ENCODE measurements at regions not wholly inside any gene's neighbourhood (a gene's known extent, or its start where the extent isn't known, plus 50 kb on each side); places are given as distances from the start of the nearest gene placed in this dataset.

DNA sequence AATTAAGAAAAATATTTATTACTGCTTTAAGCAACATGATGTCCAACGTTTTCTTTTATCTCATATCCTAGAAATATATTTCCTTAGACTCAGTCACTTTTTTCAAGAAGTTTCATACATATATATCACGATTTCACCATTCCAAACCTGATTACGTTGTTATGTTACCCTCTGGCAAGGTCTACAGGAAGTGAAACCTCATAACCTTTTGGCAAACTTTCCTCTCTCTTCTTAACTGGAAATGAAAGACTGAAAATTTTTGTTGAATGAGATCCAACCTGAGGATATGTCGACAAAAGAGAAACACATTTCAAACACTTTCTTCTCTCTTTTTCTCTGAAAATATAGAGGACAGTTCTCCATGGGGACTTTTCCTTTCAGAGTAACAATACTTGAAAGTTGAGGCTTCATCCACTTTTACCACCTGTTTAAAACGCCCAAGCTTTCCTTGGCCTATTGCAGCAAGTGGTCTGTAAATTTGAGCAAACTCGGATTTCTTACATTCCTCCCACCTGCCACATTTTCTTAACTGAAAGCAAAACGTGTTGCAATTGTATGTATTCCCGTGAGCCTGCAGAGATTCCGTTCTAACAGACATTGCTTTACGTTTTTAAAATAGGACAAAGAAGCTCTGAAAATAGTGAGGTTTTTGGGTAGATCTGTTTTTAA is 298.1 kb downstream of the CETN3 start:
- Histone ChIP-seq H3K4me3 (ENCODE audit: insufficient read depth, low read length, poor library complexity, severe bottlenecking) (no peak overlapping the region), H3K27ac (ENCODE audit: low read depth, low read length) (no peak overlapping the region), H3K79me2 (ENCODE audit: insufficient read depth, low read length) (no peaks in the 10 kb centered on the region), H4K20me1 (ENCODE audit: low read depth, low read length) (no peaks in the 10 kb centered on the region), H3K4me2 (ENCODE audit: low read depth, low read length, poor library complexity, severe bottlenecking) (no peak overlapping the region), H3F3A (ENCODE audit: insufficient read depth) (no peaks in the 10 kb centered on the region), H2AFZ (ENCODE audit: low read depth, low read length, severe bottlenecking) (no peak overlapping the region), H3K9me3 (ENCODE audit: insufficient read depth, low read length) (no peaks in the 10 kb centered on the region), H3K9me2 (replicated peaks; ENCODE audit: insufficient read depth, low read length) (0 out of 2 replicates have a peak, but pooled peaks cover 4% of the 10 kb centered on the region), H3K9ac (ENCODE audit: low read length) (no peak overlapping the region), H3K36me3 (ENCODE audit: low read length) (no peaks in the 10 kb centered on the region), H3K27me3 (ENCODE audit: low read length) (no peaks in the 10 kb centered on the region)
- TF ChIP-seq EZH2phosphoT487 (conservative IDR thresholded peaks at IDR 0.05; ENCODE audit: low read length), result no peak
- TF ChIP-seq, protein P1, sequence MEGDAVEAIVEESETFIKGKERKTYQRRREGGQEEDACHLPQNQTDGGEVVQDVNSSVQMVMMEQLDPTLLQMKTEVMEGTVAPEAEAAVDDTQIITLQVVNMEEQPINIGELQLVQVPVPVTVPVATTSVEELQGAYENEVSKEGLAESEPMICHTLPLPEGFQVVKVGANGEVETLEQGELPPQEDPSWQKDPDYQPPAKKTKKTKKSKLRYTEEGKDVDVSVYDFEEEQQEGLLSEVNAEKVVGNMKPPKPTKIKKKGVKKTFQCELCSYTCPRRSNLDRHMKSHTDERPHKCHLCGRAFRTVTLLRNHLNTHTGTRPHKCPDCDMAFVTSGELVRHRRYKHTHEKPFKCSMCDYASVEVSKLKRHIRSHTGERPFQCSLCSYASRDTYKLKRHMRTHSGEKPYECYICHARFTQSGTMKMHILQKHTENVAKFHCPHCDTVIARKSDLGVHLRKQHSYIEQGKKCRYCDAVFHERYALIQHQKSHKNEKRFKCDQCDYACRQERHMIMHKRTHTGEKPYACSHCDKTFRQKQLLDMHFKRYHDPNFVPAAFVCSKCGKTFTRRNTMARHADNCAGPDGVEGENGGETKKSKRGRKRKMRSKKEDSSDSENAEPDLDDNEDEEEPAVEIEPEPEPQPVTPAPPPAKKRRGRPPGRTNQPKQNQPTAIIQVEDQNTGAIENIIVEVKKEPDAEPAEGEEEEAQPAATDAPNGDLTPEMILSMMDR (IDR thresholded peaks at IDR 0.05; ENCODE audit: insufficient read depth, low read length, poor library complexity, severe bottlenecking), result no peak

DNA sequence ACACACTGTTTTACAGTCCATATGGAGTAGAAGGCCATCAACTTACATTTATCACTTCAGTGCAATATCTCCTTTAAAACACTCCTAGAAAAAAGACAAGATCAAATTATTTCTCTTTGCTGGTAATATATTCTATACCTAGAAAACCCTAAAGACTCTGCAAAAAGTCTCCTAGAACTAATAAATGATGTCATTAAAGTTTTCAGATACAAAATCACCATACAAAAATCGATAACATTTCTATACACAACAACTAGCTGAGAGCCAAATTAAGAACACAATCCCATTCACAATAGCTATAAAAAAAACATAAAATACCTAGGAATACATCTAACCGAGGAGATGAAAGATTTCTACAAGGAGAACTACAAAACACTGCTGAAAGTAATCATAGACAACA is 300.3 kb downstream of the CETN3 start:
- Histone ChIP-seq H3K4me3 (ENCODE audit: insufficient read depth, low read length, poor library complexity, severe bottlenecking) (no peak overlapping the region), H3K9me2 (replicated peaks; ENCODE audit: insufficient read depth, low read length) (0 out of 2 replicates have a peak, but pooled peaks cover 4% of the 10 kb centered on the region), H2AFZ (ENCODE audit: low read depth, low read length, severe bottlenecking) (no peak overlapping the region), H3K4me2 (ENCODE audit: low read depth, low read length, poor library complexity, severe bottlenecking) (no peak overlapping the region), H3K36me3 (ENCODE audit: low read length) (no peaks in the 10 kb centered on the region), H3K9me3 (ENCODE audit: insufficient read depth, low read length) (no peaks in the 10 kb centered on the region), H4K20me1 (ENCODE audit: low read depth, low read length) (no peaks in the 10 kb centered on the region), H3K79me2 (ENCODE audit: insufficient read depth, low read length) (no peaks in the 10 kb centered on the region), H3K9ac (ENCODE audit: low read length) (no peak overlapping the region), H3K27ac (ENCODE audit: low read depth, low read length) (no peak overlapping the region), H3F3A (ENCODE audit: insufficient read depth) (no peaks in the 10 kb centered on the region), H3K27me3 (ENCODE audit: low read length) (no peaks in the 10 kb centered on the region)
- TF ChIP-seq, protein P1 (IDR thresholded peaks at IDR 0.05; ENCODE audit: insufficient read depth, low read length, poor library complexity, severe bottlenecking), result no peak
- no peak for TF ChIP-seq EZH2phosphoT487 (conservative IDR thresholded peaks at IDR 0.05; ENCODE audit: low read length)

DNA sequence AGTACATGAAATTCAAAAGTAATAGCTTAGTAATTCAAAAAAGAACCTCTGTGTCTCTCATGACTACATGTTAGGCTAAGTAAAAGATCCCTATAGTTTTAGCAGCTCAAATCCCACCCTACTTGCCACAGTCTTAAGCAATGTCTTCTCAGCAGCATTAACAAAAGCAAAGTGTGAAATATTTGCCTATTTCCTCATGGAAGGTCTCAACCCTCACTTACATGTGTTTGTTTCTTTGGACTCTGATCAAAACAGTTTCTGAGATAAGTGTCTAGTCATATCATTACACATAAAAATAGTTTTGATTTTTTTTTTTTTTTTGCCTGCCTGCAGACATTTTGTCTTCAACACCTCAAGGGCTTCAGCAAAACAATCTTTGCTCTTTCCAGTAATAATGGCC is 310.5 kb downstream of the CETN3 start:
- no peak overlapping the region for H3K4me3 ChIP-seq (ENCODE audit: insufficient read depth, low read length, poor library complexity, severe bottlenecking)
- H3F3A ChIP-seq (ENCODE audit: insufficient read depth), result no peaks in the 10 kb centered on the region
- H3K9ac ChIP-seq (ENCODE audit: low read length), result no peak overlapping the region
- no peaks in the 10 kb centered on the region for H3K9me3 ChIP-seq (ENCODE audit: insufficient read depth, low read length)
- H3K9me2 ChIP-seq (replicated peaks; ENCODE audit: insufficient read depth, low read length), result no peaks in the 10 kb centered on the region
- no peaks in the 10 kb centered on the region for H3K36me3 ChIP-seq (ENCODE audit: low read length)
- no peaks in the 10 kb centered on the region for H3K79me2 ChIP-seq (ENCODE audit: insufficient read depth, low read length)
- no peaks in the 10 kb centered on the region for H3K27me3 ChIP-seq (ENCODE audit: low read length)
- H3K4me2 ChIP-seq (ENCODE audit: low read depth, low read length, poor library complexity, severe bottlenecking), result no peak overlapping the region
- no peaks in the 10 kb centered on the region for H4K20me1 ChIP-seq (ENCODE audit: low read depth, low read length)
- TF ChIP-seq, protein P1 (IDR thresholded peaks at IDR 0.05; ENCODE audit: insufficient read depth, low read length, poor library complexity, severe bottlenecking), result no peak
- no peak for TF ChIP-seq EZH2phosphoT487 (conservative IDR thresholded peaks at IDR 0.05; ENCODE audit: low read length)
- H2AFZ ChIP-seq (ENCODE audit: low read depth, low read length, severe bottlenecking), result no peak overlapping the region
- H3K27ac ChIP-seq (ENCODE audit: low read depth, low read length), result no peak overlapping the region

Measured in SU-DHL-6 (cell line).